Osteocyte (in vitro differentiated cells): ENCODE measurements at regions not wholly inside any gene's neighbourhood (a gene's known extent, or its start where the extent isn't known, plus 50 kb on each side); places are given as distances from the start of the nearest gene placed in this dataset.

Experiments used
- DNase-seq: peaks from one replicate; pipeline ENCODE4 v3.0.0; 2021; ENCODE audit warnings: mixed read lengths; ENCODE audit not compliant: unreplicated experiment; ENCODE audit errors: extremely low spot score
- H3K27ac Mint-ChIP-seq: one replicate; pipeline ENCODE4 v1.8.0; 2021; ENCODE audit warnings: mild to moderate bottlenecking, mixed read lengths; ENCODE audit not compliant: unreplicated experiment
- H3K27me3 Mint-ChIP-seq: one replicate; pipeline ENCODE4 v1.8.0; 2021; ENCODE audit warnings: mixed read lengths; ENCODE audit not compliant: unreplicated experiment
- H3K36me3 Mint-ChIP-seq: one replicate; pipeline ENCODE4 v1.8.0; 2021; ENCODE audit warnings: mixed read lengths; ENCODE audit not compliant: unreplicated experiment
- H3K4me1 Mint-ChIP-seq: one replicate; pipeline ENCODE4 v1.8.0; 2021; ENCODE audit warnings: mixed read lengths; ENCODE audit not compliant: unreplicated experiment
- H3K4me3 Mint-ChIP-seq: one replicate; pipeline ENCODE4 v1.8.0; 2021; ENCODE audit warnings: mild to moderate bottlenecking, moderate library complexity, mixed read lengths; ENCODE audit not compliant: unreplicated experiment
- H3K9me3 Mint-ChIP-seq: one replicate; pipeline ENCODE4 v1.8.0; 2021; ENCODE audit warnings: mixed read lengths; ENCODE audit not compliant: unreplicated experiment
- CTCF ChIP-seq: fragments of 200-600 bp; sonication (generic); IDR thresholded peaks from 2 replicates; pipeline ENCODE4 v1.5.0; 2021; ENCODE audit warnings: antibody characterized with exemption, mild to moderate bottlenecking, moderate library complexity

- H3K4me3 Mint-ChIP-seq, result no peak overlapping the region
Observed at GRCh38 chr4:124594945-124595344, 117.6 kb downstream of the ANKRD50 start.

GRCh38 chr4:124596816-124597215 lies 115.7 kb downstream of the ANKRD50 start:
- no peak overlapping the region for H3K27ac Mint-ChIP-seq
- H3K36me3 Mint-ChIP-seq, result peaks cover 12% of the 10 kb centered on the region
- TF ChIP-seq CTCF, result no peak
- H3K9me3 Mint-ChIP-seq, result peaks cover 2% of the 10 kb centered on the region
- H3K4me1 Mint-ChIP-seq, result no peaks in the 10 kb centered on the region
- no peak overlapping the region for H3K4me3 Mint-ChIP-seq
- no peaks in the 10 kb centered on the region for H3K27me3 Mint-ChIP-seq
- DNase-seq, result no peak

More at GRCh38 chr4:124594945-124595344, 117.6 kb downstream of the ANKRD50 start:
- DNase-seq, result no peak
- TF ChIP-seq CTCF, result no peak
- H3K27ac Mint-ChIP-seq, result no peak overlapping the region
- peaks cover 3% of the 10 kb centered on the region for H3K36me3 Mint-ChIP-seq
- H3K4me1 Mint-ChIP-seq, result no peaks in the 10 kb centered on the region
- no peaks in the 10 kb centered on the region for H3K27me3 Mint-ChIP-seq
- no peaks in the 10 kb centered on the region for H3K9me3 Mint-ChIP-seq

DNA sequence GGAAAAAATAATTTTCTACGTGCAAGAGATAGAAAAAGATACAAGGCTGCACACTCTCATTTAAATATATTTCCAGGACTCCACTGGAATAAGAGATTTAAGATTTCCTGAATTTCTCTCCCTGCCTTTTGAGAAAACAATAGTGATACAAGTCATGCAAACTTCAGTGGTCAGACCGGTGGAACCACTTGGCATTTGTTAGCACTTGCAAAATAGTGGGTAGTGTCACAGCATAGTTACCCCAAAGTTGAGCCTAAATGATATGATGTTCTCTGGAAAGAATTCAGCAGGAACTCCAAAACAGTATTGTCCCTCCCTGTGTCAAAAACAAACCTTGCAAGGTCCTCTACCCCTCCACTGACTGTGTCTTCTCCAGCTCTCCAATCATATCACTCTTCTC lies 102.3 kb downstream of the ANKRD50 start:
- no peaks in the 10 kb centered on the region for H3K4me1 Mint-ChIP-seq
- H3K4me3 Mint-ChIP-seq, result no peak overlapping the region
- no peak overlapping the region for H3K27ac Mint-ChIP-seq
- DNase-seq, result no peak
- TF ChIP-seq CTCF, result no peak
- no peaks in the 10 kb centered on the region for H3K9me3 Mint-ChIP-seq
- no peaks in the 10 kb centered on the region for H3K27me3 Mint-ChIP-seq
- peaks cover 15% of the 10 kb centered on the region for H3K36me3 Mint-ChIP-seq
